ENCODE measurements at regions not wholly inside any gene's neighbourhood (a gene's known extent, or its start where the extent isn't known, plus 50 kb on each side); places are given as distances from the start of the nearest gene placed in this dataset.
"Not testable (repeated sequence)": the region's sequence is repeated elsewhere in the genome, so short reads cannot be mapped to it uniquely, and the experiment has no call there.

DNA sequence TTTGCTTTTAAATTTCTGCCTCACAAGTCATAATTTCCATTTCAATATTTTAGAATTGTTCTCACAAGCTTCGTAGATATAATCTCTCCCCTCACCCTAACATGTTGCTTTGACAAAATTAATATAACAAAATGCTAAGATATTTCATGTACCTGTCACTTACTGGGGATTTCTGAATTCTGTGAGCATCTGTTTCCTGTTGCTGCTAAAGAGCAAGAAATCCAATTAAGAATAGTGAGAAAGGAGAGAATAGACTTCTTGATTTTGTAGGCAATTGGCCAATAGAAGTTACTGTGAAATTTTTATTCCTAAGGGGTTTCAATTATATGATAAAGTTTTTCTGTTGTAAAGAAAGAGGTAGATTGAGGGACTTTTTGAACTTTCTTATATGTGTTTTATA, 796.5 kb upstream of the ARRDC3 start:
- ATAC-seq (no peak), DNase-seq (no peak)
- intact Hi-C loops (cut with micrococcal nuclease) = no loop called here

DNA sequence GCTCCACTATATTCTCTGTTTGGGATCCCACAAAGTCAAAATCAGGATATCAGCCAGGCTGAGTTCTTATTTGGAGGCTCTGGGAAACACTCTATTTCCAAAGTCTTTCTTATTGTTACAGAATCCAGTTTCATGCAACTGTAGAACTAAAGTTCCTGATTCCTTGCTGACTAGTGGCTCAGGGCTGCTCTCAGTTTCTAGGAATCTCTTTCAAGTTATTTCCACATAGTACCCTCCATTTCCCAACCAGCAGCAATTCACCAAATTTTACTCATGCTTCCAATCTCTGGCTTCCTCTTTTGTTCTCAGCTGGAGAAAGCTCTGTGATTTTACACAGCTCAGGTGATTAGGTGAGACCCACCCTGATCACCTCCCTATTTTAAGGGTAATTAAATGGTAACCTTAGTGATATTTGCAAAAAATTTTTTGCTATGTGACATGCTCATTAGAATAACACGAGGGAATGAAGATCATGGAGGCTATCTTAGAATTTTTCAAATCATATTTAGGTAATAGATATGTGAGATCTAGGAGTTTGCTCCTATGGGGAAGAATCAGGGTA, 794.9 kb upstream of the ARRDC3 start:
- no peak for ATAC-seq
- intact Hi-C loops (cut with micrococcal nuclease) = no loop called here
- DNase-seq = no peak

DNA sequence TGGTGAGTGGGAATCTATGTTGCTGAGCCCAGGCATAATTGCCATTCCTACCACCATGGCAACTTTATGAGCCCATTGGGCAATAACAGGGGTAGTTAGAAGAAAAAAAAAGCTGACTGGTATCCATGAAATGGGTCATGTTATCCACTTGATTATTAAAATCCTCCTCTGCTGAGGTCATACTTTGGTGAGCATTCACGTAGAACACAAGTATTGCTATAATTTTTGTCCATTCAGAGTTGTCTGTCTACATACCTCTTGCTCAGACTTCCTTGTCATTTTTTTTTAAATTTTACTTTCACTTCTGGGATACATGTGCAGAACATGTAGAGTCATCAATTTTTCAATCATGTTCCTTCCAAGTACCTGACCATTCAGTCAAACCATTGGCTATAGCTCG, 780.8 kb upstream of the ARRDC3 start:
- intact Hi-C loops (cut with micrococcal nuclease) = no loop called here
- DNase-seq (no peak), ATAC-seq (no peak)

DNA sequence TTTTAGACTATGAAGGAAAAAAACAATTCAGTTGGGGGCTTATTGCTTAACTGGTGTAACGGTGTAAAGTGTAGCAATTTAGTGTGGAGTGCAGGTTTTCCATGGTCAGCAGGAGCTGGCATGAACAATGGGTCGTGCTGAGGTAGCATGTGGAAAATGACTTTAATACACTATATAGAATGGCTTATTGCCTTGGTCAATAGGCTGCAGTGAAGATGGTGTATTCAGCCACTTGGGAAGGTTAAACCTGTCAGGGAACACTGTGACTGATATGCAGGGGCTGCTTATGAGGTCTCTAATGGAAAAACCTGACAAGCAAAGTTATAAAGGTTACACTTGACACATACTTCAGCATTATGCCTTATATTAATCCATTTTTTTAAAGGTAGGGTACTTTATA, 764.7 kb upstream of the ARRDC3 start:
- intact Hi-C loops (cut with micrococcal nuclease) = no loop called here
- DNase-seq = no peak
- no peak for ATAC-seq

DNA sequence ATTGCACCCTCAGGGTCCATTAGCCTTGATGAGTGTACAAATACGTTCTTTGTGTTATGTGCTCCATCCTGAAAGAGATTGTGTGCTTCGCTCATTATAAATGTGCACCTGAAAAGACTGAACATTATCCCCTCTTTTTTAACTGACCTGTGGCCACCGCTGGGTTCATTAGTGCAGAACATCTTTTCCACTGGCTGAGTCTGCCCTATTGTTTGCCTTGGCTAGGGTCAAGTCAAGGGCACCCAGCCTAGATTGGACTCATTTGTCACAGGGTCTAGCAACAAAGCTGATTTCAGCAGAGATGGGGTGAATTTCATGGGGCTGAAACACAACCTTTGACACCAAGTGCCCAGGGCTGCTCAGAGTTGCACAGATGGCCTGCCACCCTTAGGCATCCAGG, 764.1 kb upstream of the ARRDC3 start:
- ATAC-seq = no peak
- DNase-seq = no peak
- intact Hi-C loops (cut with micrococcal nuclease) = no loop called here

DNA sequence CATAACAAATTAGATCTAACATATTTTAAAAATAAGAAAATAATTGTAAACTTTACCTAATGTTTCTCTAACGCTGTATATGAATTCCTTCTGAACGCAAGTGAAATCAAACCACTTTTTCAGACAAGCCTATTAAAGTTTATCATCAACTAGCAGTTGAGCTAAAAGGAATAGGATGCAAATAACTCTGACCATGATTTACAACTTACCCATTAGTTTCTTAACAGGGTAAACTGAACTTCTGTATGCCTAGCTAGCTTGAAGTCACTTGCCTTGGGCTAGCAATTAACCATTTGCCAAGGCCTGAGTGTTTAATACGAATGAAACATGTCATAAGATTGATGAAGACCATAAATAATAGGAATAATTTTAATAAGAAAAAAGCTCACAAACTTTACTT, 762.7 kb upstream of the ARRDC3 start:
- DNase-seq (no peak), ATAC-seq (no peak)
- intact Hi-C loops (cut with micrococcal nuclease) = no loop called here

DNA sequence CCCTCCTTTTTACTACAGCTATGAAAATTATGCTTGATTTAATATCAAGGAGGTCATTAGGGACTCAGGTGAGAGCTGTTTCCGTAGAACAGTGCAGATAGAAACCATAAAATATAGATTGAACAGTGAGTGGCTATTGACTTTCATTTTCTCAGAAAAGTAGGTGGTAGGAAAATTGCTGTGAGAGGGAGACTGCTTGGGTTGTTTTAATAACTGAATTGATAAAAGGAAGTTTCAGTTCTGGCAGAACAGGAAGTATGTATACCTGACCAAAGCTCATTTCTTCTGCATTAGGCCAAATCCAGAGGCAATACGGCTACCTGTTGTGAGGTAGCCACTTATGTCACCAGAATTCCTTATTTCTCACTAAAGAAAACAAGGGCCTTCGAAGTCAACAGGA, 761.7 kb upstream of the ARRDC3 start:
- no peak for ATAC-seq
- no peak for DNase-seq
- intact Hi-C loops (cut with micrococcal nuclease) = no loop called here

DNA sequence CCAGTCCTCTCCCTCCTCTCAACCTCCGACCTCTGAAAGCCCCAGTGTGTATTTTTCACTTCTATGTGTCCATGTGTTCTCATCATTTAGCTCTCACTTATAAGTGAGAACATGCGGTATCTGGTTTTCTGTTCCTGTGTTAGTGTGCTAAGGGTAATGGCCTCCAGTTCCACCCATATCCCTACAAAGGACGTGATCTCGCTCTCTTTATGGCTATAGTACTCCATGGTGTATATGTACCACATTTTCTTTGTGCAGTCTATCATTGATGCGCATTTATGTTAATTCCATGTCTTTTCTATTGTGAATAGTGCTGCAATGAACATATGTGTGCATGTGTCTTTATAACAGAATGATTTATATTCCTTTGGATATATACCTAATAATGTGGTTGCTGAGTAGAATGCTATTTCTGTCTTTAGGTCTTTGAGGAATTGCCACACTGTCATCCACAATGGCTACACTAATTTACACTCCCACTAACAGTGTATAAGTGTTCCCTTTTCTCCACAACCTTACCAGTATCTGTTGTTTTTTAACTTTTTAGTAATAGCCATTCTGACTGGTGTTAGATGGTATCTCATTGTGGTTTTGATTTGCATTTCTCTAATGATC, 749.3 kb upstream of the ARRDC3 start:
- ATAC-seq; intact Hi-C loops (cut with micrococcal nuclease): not testable (repeated sequence)

DNA sequence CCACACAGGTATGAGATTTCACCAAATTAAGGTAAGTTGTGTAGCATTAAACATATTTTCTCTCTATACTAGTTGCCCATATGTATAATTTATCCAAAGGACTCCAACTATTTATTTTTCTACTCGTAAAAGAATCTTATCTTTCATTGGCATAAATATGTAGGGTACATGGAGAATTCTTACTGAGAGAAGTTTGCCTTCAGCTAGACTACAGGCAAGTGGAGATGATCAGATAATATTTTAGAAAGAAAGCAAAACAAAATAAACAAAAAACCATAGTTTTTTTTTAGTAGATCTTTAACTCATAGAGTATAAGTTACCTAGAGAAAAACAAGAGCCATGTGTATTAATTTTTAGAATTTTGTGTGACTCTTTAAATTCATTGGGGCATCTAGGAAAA, 743.1 kb upstream of the ARRDC3 start:
- intact Hi-C loops (cut with micrococcal nuclease) = no loop called here
- no peak for DNase-seq
- ATAC-seq = no peak

More for the DNA sequence above, 749.3 kb upstream of the ARRDC3 start:
- DNase-seq = not testable (repeated sequence)

DNA sequence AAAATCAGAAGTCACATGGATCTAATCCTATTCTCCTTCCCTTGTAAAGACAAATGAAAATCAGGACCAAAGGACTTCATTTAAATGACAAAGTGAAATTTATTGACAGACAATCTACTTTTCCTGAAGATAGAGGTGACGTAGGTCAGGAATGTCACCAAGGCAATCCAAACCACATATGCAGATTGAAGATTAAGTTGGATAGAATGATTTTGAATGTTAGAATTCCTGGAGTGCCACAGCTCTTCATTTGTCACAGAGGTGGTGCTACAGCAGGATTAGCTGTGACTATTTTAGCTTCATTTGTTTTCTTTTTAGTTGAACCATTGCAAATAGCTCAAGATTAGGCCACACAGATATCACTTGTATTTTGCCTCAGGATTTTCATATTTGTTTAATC, 736.0 kb upstream of the ARRDC3 start:
- ATAC-seq = no peak
- intact Hi-C loops (cut with micrococcal nuclease) = no loop called here
- DNase-seq = no peak

DNA sequence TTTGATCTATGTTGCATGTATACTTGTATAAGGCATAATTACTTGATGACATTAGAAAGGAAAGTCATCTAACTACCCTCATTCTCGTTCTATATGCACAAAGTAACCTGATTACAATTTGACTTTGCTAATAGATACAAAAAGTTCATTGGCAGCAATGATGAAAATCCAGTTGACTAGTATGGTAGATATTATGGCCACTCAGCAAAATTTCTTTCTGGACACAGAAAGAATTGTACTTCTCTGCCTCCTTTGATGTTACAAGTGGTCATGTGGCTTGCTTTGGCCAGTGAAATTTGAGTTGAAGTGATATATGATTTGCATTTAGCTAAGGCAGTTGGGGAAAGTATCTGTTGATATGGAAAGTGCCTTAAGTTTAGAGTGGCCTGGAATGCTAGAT, 723.7 kb upstream of the ARRDC3 start:
- intact Hi-C loops (cut with micrococcal nuclease) = no loop called here
- ATAC-seq (no peak), DNase-seq (no peak)

DNA sequence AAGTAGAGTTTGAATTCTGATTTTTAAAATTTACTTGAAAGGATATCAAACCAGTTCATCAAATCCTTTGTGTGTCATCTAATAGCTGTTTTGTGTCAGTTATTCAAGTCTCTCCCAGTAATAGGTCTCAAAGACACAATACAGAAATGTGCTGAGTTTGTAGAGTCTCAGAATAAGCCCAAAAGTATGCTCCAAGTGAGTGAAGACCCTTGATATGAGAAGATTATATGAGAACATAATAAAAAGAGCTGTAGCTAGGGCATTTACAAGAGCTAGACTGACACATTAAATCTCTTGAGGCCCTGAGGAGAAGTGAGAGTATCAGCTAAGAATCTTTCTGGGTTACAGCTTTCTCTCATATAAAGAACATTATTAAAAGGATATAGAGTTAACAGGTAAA, 721.0 kb upstream of the ARRDC3 start:
- ATAC-seq (no peak), DNase-seq (no peak)
- intact Hi-C loops (cut with micrococcal nuclease) = no loop called here

DNA sequence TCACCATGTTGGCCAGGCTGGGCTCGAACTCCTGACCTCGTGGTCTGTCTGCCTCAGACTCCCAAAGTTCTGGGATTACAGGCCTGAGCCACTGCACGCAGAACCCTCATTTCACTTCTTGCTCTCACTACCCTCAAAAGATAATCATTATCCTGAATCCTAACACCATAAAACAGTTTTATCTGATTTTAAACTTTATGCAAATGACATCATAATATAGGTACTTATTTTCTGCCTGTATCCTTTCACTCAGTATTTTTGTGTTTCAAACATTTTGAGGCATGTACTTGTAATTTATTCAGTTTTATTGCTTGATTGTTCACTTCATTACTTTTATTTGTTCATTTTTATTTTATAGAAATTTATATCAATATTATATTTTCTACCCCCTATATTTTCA, 719.2 kb upstream of the ARRDC3 start:
- no peak for ATAC-seq

DNA sequence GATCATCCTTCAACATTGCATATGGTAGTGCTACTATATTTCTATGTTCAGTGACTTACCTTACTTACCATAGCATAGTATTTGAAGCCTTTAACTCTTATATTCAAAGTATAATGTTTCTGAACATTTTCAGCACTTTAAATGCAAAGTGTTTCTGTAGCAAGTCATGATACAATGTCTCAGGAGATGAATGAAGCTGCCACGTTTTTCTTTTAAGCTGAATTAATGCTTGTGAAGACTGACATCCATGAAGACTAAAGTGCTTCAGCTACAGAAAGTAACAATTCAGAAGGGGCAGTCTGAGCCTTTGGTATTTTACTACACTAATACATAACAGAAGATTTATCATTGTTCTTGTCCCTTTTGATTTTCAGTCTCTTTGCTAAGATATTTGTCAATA, 709.1 kb upstream of the ARRDC3 start:
- intact Hi-C loops (cut with micrococcal nuclease) = no loop called here
- no peak for DNase-seq
- no peak for ATAC-seq

More for the DNA sequence above, 719.2 kb upstream of the ARRDC3 start:
- intact Hi-C loops (cut with micrococcal nuclease) = no loop called here
- DNase-seq = no peak

DNA sequence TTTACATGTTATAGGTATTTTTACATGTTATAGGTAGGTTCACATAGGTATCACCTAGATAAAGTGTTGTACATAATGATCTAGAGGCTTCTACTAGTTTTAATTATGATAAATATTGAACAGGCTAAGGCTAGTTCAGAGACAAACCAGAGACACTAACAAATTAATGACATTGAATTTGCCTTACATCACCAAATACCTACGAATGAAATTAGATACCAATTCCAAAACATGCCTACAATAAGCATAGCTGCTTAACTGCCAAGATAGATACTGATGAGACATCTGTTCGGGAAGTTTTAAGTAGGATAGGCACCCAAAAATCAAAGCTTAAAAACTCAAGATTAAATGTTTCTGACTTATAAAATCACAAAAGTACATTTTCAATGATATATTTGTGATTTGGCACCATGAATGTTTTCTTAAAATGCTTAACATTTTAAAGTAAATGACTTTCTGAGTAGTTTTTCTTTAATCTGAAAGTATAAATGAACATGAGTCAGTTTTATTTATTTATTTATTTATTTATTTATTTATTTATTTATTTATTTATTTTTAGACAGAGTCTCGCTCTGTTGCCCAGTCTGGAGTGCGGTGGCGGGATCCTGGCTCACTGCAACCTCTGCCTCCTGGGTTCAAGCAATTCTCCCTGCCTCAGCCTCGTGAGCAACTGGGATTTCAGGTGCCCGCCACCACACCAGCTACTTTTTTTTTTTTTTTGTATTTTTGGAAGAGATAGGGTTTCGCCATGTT, 703.1 kb upstream of the ARRDC3 start:
- intact Hi-C loops (cut with micrococcal nuclease) = no loop called here
- ATAC-seq = no peak
- no peak for DNase-seq

DNA sequence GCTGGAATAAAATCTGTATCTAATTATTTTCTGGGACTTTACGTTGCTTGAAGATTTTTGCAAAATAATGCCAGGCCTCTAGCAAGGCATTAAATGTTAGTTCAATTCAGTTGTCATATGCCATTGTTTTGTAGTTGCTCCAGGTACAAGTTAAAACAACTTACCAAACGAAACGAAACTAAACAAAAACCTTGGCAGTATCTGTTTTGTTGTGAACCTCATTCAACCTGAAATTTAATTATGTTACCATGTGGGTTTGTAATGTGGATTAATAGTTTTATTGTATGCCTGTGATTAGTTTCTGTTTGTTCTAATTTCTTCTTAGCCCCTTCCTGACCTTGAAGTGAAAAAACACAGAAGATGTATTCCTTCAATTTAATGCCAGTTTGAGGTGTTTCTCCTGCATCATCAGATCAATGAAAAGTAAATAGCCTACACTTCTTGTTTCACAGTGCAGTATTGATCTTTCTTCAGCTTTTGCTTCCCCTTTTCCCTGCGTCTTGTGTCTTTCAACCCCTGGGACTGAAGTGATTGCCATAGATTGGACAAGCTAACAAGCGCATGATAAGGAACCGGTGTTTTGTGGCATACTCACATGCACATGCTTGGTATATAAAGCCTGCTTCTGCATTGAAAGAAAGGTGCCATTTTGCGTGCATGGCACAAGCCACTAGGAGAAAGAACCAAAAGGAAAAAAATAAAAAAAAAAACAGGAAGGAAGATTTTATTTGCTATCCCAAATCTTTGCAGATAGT, 699.0 kb upstream of the ARRDC3 start:
- no peak for ATAC-seq
- intact Hi-C loops (cut with micrococcal nuclease) = no loop called here
- no peak for DNase-seq

DNA sequence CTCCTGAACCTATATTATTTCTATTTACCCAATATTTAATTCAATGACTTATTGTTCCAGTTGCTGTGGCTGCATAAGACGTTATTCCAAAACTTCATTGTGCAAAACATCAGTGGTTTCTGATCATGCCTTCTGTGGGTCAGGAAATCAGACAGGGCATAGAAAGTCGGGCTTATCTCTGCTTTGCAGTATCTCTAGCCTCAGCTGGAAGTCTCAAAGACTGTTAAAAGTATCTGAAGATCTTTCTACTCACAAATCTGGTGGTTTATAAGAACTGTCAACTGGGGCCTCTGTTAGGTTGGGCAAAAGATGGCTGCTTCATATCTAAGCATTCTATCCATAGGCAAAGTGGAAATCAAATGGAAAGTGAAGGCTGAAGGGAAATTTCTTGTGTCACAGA, 687.7 kb upstream of the ARRDC3 start:
- ATAC-seq (no peak), DNase-seq (no peak)
- intact Hi-C loops (cut with micrococcal nuclease) = no loop called here

DNA sequence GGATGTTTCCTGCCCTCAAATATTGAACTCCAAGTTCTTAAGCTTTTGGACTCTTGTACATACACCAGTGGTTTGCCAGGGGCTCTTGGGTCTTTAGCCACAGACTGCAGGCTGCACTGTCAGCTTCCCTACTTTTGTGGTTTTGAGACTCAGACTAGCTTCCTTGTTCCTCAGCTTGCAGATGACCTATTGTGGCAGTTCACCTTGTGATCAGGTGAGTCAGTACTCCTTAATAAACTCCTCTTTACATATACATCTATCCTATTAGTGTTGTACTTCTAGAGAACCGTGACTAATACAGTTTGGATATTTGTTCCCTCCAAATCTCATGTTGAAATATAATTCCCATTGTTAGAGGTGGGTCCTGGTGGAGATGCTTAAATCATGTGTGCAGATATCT, 681.9 kb upstream of the ARRDC3 start:
- DNase-seq = no peak
- ATAC-seq = no peak
- intact Hi-C loops (cut with micrococcal nuclease) = no loop called here

DNA sequence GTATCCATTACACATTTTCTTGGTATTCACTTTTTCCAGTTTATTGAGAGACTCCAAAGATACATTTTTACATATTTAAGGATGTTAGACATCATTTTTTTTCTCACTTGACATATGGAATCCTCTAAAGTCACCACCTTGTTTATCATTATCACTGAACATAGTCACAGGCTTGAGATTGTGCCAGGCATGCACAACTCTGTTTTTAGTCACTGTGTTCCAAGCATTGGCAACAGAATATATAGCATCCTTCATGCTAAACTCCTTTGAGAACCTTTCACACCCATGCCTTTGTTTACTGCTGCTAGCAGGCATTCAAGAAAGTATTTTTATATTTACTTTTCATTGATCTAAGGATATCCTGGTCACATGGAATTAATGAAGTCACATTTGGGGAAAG, 668.6 kb upstream of the ARRDC3 start:
- DNase-seq = no peak
- intact Hi-C loops (cut with micrococcal nuclease) = no loop called here
- ATAC-seq = no peak

DNA sequence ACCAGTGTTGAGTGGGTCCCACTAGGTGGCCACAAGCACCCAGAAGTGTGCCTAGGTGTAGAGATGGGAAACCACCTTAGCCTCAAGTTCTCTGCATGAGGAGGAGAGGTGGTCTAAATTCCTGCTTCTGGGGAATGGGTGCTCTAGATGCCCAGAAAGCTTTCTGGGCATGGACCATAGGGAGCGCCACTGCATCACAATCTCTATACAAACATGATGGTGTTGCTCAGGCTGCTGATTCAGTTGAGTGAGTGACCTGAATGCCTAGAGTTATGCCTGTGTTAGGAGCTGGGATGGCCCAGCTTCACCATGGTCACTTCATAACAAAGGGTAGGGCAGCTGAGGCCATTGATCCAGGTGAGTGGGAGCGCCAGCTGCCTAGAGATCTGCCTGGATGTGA, 667.9 kb upstream of the ARRDC3 start:
- intact Hi-C loops (cut with micrococcal nuclease) = no loop called here
- DNase-seq (no peak), ATAC-seq (no peak)

Data from left ventricle myocardium superior (tissue), 1 donor.